Vagina (tissue), 2 donors: ENCODE measurements at regions not wholly inside any gene's neighbourhood (a gene's known extent, or its start where the extent isn't known, plus 50 kb on each side); places are given as distances from the start of the nearest gene placed in this dataset.

Experiments
- CTCF ChIP-seq, 3 experiments: fragments of 450-650 bp in 2 of 3; fragments of 200-600 bp in 1 of 3; sonication (generic) in 1 of 3; IDR thresholded peaks; one replicate each; pipeline ENCODE4 v1.5.1; 2017 to 2019; ENCODE audit warnings: antibody characterized with exemption in 3 of 3, mild to moderate bottlenecking in 2 of 3, moderate library complexity in 2 of 3
- POLR2A ChIP-seq, 2 donors: fragments of 450-650 bp; IDR thresholded peaks; one replicate each; pipeline ENCODE4 v1.6.1; 2017; ENCODE audit warnings: antibody characterized with exemption in 2 of 2, mild to moderate bottlenecking in 2 of 2, moderate library complexity in 2 of 2

- TF ChIP-seq CTCF (IDR thresholded peaks at IDR 0.05) (no peak), POLR2A (IDR thresholded peaks at IDR 0.05) (no peak)
Measured at GRCh38 chr4:20086067-20086798, 165.5 kb upstream of the SLIT2 start.
